EL (cell line): ENCODE measurements at regions not wholly inside any gene's neighbourhood (a gene's known extent, or its start where the extent isn't known, plus 50 kb on each side); places are given as distances from the start of the nearest gene placed in this dataset.

Source experiments
- DNase-seq: peaks from one replicate; pipeline ENCODE4 v3.0.0-alpha.2; 2016

DNA sequence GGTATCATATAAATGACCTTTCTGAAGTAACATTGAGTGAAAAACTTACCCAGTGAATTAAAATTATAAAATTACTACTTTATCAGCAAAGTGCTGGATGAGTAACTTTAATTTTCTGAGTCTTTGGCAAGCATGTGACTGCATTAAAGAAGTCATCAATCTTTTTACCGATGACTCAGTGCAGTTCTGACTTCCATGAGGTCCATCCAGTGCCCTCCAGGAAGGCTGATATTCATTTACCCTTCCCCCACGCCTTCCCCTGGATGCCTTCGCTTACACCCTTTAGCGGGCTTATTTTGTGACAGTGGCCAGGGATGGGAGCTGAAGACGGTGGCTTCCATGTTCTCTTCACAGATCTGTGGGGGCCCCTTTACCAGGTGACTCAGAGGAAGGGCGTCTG, 572.9 kb upstream of the PFKP start:
- DNase-seq, result no peak

DNA sequence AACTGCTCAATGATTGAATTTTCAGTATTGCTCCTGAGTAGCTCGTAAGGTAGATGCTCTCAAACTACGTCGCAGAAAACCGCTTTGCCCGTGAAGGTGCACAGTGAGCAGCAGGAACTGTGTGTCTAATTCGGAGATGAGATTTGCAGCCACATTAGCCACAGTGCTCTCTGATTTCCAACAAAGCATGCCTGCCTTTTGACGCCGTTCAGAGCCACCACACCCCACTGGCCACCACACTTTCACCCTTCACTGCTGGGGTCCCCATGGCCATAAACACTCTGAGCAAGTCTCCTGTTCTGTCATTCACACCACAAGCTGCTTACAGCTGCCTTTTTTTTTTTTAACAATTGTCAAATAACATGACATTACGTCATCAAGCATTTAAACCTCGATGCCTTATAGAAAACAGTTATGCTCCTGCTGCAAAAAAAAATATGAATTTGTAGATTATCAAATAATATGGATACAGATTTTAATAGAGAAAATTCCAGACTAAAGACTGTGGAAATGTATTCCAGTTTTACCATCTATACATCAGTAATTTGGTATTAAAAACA, 578.8 kb upstream of the PFKP start:
- no peak for DNase-seq

DNA sequence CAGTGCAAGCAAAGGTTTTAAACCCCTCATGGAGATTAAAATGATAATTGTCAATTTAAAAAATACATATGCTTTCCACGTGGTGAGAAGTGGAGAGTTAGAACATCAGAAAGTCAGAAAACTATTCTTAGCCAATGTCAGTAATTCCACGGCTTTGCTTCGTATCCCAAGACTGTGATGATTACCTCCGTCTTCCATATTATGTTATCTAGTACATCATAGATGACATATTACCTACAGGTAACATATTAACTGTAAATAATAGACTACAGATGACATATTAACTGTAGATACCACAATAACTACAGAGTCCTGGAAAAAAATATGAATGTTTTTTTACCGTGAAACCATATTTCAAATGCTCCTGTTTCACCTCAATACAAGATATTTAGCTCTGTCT, 579.4 kb upstream of the PFKP start:
- DNase-seq, result no peak

DNA sequence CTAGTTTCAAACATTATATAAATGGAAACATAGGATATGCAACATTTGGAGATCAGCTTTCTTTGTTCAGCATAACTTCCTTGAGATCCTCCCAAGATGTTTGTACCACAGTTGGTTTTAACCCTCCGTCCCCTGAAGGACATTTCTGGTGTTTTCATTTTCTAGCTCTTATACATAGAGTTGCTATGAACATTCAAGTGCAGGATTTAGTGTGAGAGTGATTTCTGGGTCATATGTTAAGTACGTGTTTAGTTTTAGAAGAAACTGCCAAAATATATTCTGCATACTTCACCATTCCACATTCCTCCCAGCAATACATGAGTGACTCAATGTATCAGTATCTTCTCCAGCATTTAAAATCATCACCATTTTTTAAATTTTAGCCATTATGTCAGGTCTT, 588.7 kb upstream of the PFKP start:
- DNase-seq, result no peak

DNA sequence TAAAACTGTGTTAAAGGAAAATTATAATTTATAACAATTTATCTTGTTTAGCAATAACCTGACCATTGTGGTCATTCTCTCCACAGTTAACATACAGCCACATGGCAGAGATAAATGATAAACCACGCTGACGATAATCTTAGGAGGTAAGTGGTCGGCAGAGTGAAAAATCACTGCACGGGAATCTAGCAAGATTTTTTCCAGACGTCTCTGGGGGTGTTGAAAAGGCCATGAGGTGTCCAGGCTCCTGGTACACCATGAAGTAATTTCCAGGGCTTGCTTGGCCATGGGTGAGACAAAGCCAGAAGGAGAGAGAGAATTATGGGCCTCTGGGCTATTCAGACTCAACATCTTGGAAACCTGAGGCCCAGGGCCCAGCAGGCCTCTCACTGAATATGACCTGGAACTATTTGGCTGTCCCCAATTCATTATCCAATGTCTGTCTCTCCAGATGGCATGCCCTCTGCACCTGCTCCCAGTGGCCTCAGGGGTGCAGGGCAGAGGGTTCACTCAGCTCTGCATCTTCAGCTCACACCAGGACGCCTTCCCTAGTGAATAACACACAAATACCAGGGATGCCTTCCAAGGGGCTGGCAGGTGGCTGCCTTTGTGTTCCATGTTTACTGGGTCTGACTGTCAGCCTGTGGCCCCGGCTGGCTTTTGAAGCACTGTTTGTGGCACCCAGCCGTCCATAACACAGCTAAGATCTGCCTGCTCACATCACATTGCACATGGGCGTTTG, 590.4 kb upstream of the PFKP start:
- no peak for DNase-seq

DNA sequence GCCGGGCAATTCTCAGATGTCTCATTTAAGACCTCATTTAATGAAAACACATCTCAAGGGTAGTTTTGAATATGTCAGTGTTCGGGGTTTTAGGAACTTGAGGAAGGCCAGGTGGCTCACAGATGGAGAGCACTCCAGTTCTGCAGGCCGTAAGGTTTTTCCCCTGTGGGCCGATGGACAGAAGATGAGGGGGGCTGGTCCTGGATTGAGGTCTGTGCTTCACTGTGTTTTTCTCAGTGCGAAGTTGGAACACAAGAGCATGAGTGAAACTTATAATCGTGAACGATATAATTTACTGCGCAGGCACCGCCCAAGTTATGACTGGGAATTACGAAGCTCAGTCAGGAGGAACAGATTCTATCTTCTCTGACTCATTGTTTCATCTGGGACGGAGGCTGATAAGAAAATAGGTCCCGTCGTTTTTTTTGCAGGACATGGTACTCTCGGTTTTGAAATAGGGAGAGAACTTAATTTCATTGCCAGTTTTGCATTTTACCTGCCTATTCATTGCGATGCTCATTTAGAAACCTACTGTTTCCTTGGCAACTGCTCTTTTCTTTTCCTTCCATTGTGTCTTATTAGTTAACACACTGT, 591.0 kb upstream of the PFKP start:
- no peak for DNase-seq

DNA sequence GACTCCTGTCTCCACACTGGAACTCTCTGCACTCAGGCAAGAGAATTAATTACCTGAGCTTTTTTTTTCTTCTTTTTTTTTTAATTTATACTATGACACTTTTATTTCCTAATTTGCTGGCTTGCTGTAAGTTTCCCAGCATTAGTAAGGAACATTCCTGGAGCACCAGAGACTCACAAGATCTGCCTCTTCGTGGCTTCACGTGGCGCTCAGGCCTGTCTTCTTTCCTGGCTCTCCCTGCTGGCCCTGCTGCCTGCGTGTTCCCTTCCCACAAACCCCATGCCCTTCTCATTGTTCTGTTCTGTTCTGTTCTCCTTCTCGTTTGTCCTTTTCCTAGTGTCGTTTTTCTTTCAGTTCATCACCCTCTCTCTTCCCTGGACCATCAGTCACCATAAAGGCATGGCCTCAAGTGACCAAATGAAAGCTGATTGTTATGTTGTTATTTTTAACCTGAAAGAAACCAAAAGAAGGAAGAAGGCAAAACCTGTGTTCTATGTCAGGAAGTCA, 591.6 kb upstream of the PFKP start:
- no peak for DNase-seq

DNA sequence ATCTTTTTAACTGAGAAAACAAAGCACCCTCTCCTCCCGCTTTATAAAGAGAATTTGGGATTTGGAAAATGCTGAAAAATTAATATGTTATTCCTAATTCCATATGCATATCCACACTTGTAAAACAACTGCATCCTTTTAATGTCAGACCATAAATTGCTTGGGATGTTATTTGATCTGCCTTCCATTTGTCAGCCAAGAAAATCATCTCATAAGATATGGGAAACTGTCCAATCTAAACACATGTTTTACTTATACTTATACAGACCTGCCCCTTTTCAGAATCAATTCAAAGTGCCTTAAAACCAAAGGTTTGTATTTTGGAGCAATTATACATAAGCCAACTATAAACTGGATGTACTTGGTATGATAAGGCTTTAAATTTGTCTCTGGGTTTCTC, 595.5 kb upstream of the PFKP start:
- DNase-seq, result no peak

DNA sequence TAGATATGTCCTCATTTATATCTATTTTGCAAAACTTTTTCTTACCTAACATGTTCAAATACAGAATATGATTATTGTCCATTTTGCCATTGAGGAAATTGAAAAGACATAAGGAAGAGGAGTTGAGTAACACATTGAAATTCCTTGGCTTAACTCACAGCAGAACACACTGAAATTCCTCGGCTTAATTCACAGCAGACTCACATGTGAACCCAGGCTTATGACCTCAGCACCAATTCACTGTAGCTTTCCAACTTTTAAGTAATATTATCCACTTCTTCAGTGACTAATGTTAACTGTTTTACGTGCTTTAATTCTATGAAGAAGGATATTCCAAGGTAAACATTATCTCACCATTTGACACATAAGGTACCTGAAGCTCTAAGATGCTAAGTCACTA, 597.5 kb upstream of the PFKP start:
- DNase-seq, result no peak

DNA sequence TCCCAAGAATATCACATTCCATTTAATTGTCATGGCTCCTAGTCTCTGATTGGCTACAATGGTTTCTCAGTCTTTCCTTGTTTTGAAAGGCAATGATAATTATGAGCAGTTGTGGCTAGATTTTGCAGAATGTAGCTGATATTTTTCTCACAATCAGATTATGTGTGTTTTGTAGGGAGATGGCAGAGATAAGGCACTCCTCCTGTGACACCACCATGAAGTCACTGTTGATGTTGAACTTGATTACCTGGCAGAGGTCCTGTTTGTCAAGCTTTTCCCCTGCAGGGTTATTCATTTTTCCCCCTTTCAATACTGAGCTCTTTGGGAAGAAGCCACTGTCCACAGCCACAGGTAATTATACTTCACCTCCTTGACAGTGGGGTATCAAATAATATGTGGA, 602.9 kb upstream of the PFKP start:
- no peak for DNase-seq

DNA sequence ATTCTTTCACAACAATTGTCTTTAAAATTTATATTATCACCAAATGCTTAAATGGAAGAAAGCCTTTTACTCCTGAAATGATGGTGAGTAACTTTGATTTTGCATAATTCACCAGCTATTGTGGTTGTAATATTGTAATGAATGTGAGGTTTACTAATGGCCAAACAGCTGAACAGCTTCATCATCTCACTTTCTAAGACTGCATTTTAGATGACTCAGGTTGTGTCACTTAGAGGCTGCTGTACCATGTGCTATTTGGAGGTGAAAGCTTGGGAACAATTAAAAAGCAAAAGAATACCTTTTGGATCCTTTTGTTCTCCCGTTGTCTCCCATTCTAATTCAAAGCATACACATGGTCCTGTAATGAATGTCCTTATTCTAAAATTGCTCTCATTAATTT, 604.0 kb upstream of the PFKP start:
- no peak for DNase-seq

DNA sequence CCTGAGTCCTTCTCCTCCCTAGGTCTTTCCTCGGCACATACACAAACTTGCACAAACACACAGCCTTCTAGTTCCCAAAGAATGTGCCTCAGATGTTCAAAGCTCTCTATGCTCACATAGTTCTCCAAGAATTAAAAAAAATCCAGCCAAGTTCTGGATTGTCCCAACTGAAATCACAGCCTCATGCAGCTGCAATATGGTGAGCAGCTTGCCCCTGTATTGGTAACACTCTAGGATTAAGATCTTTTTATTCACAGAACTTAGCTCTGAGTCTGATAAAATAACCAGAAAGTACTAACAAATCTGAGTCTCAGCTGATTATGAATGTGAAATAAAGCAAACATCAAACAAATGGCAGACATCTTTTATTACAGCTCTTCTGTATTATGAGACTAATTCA, 604.8 kb upstream of the PFKP start:
- no peak for DNase-seq

DNA sequence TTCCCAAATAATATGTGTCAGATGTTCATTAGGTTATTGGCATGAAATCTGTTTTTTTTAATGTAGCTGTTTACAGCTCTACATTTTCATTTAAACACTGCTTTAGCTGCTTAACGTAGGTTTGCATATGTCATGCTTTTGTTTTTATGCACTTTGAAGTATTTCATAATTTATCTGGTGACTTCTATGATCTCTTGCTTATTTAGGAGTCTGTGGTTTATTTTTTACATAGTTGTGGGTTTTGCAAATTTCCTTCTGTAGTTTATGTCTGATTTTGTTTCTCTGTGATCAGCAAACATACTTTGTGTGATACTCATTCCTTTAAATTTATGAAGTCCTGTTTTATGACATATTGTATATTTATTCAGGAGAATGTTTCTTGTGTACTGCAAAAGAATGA, 606.5 kb upstream of the PFKP start:
- no peak for DNase-seq

DNA sequence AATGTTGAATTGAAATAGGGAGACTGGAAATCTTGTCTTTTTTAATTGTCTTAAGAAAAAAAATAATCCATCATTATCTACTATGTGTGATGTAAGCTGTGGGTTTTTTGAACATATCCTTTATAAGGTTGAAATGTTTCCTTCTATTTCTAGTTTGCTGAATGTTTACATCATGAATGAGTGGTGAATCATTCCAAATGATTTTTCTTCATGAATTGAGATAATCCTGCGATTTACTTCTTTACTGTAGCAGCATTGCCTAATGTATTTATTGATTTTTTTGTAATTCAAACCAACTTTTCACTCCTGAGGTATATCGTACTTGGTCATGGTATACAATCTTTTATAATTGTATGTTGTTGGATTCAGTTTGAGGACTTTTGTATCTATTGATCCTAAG, 607.6 kb upstream of the PFKP start:
- no peak for DNase-seq

DNA sequence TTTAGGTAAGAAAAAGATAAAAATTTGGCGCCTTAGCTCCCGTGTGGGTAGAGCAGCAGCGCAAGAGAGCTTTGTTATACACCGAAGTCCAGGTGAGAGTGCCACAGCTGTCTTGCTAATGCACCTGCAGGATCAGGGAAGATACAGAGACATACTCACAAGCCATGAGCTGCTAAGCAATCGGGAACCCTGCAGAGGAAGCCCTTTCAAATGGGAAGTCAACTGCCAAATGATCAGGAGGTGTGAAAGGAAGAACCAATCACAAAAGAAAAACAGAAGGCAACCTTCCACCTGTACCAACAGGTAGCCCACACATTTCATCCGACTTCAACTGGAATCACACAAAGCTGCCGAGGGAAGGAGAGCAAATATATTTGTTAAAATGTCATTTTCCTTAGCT, 610.5 kb upstream of the PFKP start:
- DNase-seq, result no peak

DNA sequence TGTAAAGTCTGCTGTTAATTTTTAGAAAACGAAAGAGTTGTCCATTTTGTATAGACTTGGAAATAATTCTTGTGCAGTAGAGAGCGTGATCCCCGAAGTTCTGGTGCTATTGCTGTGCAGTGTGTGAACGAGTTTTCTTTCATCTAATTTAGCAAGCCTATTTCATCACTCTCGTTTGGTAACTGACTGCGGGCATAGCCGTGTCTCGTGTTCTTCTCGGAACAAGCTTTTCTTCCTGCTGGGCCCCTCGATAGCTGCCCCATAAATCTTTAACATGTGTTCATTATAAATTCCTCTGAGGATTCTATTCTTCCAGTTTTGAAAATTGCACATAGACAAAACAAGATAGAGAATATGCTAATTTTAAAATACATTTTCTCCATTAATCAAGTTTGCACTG, 622.0 kb upstream of the PFKP start:
- no peak for DNase-seq

DNA sequence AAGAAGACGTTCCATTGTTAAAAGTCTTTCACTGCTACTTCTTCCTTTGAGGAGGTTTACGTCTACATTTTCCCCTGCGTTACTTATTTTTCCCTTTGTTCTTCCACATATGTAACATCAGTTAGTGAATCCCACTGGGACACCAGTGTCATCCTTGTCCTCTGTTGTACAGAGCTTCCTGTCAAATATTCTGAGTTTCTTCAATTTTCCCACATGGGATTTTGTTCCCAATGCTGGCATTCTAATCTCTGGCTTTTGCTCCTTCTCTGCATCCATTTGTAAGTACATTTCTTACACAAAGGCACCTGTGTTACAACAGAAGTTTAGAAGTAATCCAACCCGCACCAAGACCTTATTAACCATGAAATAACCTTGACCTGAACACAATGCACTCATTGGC, 627.4 kb upstream of the PFKP start:
- DNase-seq, result no peak

DNA sequence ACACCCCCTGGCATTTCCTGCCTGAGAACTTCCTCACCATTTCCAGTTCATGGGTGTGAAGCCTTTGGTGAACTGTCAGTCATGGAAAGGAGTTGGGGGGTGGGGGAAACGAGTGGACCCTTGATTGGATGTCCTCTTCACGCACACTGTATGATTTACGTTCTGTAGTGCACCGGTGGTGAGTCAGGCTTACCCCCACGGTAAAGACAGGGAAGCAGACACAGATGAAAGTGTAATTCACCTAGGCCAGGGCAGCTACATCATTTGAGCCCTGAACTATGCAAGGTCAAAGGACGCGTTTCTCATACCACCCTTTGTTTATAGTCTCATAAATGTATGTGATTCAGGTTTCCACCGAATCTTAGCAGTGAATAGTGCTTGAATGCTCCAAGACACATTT, 628.3 kb upstream of the PFKP start:
- no peak for DNase-seq

DNA sequence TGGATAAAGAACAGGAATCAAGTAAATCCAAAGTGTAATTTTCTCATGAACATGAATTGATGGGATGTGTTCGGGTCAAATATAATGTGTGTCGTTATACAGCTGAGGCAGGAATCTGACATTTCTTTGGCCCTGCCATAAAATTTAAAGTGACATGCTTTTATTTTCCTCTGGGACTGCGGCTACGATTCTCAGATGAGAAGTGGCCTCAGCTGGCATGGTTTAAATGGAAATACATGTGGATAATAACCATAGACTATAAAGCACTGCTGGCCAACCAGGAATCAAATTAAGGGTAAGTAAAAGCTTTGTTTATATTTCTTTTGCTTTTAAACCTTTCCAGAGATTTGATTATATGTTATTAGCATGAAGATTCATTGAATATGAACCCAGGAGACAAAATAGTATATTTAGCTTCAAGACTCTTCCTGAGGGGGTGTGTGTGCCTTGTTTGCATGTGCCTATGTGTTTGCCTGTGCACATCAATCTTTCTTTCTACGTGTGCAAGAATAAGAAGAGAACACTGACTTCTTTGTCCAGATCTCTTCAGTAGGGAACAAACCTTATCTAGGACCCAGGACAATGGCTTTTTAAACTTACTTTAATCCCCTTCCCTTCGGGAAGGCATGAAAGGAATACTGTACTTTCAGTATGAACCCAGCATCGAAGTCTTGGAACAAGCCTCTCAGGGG, 629.0 kb upstream of the PFKP start:
- DNase-seq, result no peak

DNA sequence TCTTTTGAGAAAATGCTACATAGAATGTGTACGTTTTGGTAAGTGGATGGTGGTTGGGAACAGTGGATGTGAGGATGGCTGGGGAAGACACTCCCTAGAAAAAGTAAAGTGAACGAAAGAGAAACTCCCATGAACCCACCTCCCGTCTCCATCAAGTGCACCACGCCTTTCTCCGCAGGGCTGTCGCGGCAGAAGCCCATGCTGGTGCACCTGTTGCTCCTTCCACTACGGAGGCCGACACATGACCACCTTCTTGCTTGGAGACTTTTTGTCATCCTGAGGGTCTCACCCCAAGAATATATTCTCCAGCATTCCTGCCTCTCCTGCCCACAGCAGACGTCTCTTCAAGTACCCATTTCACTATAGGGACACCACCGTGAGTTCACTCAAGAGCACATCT, 630.4 kb upstream of the PFKP start:
- DNase-seq, result no peak

DNA sequence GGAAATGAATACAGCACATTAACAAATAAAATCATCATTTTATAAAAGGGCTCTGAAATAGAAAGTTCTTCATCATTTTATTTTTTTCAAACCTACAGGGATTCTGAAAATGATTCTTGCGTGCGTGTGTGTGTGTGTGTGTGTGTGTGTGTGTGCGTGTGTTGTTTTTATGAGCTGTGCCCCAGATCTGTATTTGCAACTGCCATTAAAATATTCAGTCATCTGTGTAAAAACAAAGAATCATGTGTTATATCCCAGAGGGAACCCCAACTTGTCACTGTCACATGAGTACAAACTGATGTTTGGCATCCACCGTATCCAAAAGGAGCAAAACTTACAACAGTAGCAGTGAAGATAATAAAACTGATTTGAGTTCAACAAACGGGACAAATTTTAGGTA, 635.4 kb upstream of the PFKP start:
- no peak for DNase-seq

DNA sequence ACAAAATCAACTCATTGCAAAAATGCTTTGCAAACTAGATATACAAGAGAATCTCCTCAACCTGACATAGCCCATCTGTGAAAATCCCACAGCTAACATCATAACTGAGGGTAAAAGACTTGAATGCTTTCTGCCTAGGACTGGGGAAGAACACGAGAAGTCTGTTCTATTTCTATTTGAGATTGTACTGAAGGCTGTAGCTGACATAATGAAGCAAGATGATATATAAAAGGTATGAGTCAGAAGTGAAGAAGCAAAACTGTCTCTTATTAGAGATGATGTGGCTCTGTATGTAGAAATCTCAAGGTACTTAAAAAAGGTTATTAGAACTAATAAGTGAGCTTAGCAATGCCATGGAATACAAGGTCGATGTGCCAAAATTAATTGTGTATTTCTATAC, 639.9 kb upstream of the PFKP start:
- DNase-seq, result no peak

DNA sequence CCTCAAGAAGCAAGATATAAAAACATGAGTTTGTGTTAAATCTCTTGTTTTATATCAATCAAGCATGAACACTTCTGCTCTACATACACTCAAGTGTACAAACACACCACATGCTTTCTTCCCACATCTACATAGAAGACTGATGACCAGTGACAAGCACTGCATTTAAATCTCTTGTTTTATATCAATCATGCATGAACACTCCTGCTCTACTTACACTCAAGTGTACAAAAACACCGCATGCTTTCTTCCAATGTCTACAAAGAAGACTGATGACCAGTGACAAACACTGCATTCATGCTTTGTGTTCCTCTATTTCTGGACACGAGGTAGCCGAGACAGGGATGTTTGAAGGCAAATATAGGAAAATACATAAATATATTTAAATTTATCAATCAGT, 642.0 kb upstream of the PFKP start:
- no peak for DNase-seq

DNA sequence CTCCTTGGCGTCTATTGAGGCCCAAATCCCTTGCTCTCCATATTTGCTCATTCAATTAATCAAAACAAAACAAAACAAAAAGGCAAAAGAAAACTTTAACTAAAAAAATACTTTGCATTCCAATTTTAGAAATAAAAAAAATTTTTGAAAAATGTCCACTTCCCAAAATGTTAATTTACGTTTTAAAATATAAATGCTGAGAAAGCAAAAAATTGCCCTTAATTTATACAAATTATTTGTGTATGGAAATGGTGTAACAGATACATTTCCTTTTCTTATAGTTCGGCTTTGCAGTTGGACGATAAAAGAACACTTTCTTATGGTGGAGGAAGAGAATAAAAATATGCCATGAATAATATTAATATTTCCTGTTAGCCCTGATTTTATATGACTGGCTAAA, 652.8 kb upstream of the PFKP start:
- DNase-seq, result no peak
